ENCODE measurements at regions not wholly inside any gene's neighbourhood (a gene's known extent, or its start where the extent isn't known, plus 50 kb on each side); places are given as distances from the start of the nearest gene placed in this dataset.

GRCh38 chr1:37085393-37085792 is 51.1 kb upstream of the GRIK3 start:
- DNase-seq (no peak), ATAC-seq (no peak)
- 53% methylated on average over 6 of the region's 6 CpGs for WGBS
- H3K4me3 ChIP-seq (ENCODE audit: low read length), result no peak overlapping the region
- intact Hi-C loops (cut with DNase I), result no loop called here
- H3K27ac ChIP-seq (ENCODE audit: low read length), result no peak overlapping the region
- H3K4me1 ChIP-seq (ENCODE audit: control insufficient read depth, insufficient read depth, low read length), result no peaks in the 10 kb centered on the region
- no peaks in the 10 kb centered on the region for H3K9me3 ChIP-seq (ENCODE audit: control insufficient read depth, low read length)
- no peaks in the 10 kb centered on the region for H3K27me3 ChIP-seq (ENCODE audit: control insufficient read depth, insufficient read depth)

DNA sequence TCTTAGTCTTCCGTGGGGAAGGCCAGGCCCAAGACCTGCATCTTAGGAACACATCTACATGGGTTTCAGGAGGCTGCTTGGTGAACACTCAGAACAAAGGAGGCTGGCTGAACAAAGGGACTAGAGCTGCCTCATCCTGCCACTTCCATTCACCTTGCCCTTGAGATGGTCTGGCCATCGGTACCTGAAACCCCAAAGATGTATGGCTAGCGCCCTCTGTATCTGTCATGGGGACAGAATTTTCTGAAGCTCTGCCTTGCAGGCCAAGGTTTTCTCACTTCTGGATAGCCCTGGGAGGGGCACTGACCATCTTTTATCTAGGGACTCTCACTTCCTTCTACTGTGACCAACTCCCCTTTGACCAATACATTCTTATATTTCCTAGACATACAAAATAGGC is 55.4 kb upstream of the GRIK3 start:
- intact Hi-C loops (cut with DNase I), result no loop called here
- Histone ChIP-seq H3K27me3 (ENCODE audit: control insufficient read depth, insufficient read depth) (no peaks in the 10 kb centered on the region), H3K27ac (ENCODE audit: low read length) (no peak overlapping the region), H3K4me1 (ENCODE audit: control insufficient read depth, insufficient read depth, low read length) (no peaks in the 10 kb centered on the region), H3K4me3 (ENCODE audit: low read length) (no peak overlapping the region), H3K9me3 (ENCODE audit: control insufficient read depth, low read length) (no peaks in the 10 kb centered on the region)
- 73% methylated on average over 3 of the region's 3 CpGs for WGBS
- ATAC-seq (no peak), DNase-seq (no peak)

- Histone ChIP-seq H3K4me1 (ENCODE audit: control insufficient read depth, insufficient read depth, low read length) (no peaks in the 10 kb centered on the region), H3K27me3 (ENCODE audit: control insufficient read depth, insufficient read depth) (no peaks in the 10 kb centered on the region), H3K27ac (ENCODE audit: low read length) (no peak overlapping the region), H3K4me3 (ENCODE audit: low read length) (no peak overlapping the region), H3K9me3 (ENCODE audit: control insufficient read depth, low read length) (no peaks in the 10 kb centered on the region)
- WGBS, result 92% methylated on average over 2 of the region's 2 CpGs
- DNase-seq (no peak), ATAC-seq (no peak)
- intact Hi-C loops (cut with DNase I), result no loop called here
Observed at GRCh38 chr1:37090671-37091070, 56.4 kb upstream of the GRIK3 start.

DNA sequence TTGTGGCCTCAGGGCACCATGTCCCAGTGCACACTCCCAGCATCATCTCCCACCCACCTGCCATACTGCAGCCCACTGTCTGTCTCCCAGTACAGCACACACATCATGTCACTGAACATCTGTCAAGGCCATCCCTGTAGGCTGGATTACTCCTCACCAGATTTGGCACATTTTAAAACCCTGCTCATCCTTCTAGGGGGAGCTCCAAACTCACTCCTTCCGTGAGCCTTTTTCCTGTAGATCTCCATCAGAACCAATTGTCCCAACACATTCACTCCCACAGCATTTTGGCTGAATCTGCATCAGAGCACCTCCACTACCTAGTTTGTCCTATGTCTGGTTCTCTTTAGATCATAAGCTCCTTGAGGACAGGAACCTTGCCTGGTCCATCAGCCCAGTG is 58.6 kb upstream of the GRIK3 start:
- ATAC-seq, result no peak
- WGBS, result 67% methylated on average over 1 of the region's 1 CpG
- Histone ChIP-seq H3K9me3 (ENCODE audit: control insufficient read depth, low read length) (no peaks in the 10 kb centered on the region), H3K4me1 (ENCODE audit: control insufficient read depth, insufficient read depth, low read length) (no peaks in the 10 kb centered on the region), H3K27ac (ENCODE audit: low read length) (no peak overlapping the region), H3K27me3 (ENCODE audit: control insufficient read depth, insufficient read depth) (no peaks in the 10 kb centered on the region), H3K4me3 (ENCODE audit: low read length) (no peak overlapping the region)
- intact Hi-C loops (cut with DNase I), result no loop called here
- no peak for DNase-seq

- Histone ChIP-seq H3K27ac (ENCODE audit: low read length) (no peak overlapping the region), H3K9me3 (ENCODE audit: control insufficient read depth, low read length) (no peaks in the 10 kb centered on the region), H3K4me3 (ENCODE audit: low read length) (no peak overlapping the region), H3K27me3 (ENCODE audit: control insufficient read depth, insufficient read depth) (no peaks in the 10 kb centered on the region), H3K4me1 (ENCODE audit: control insufficient read depth, insufficient read depth, low read length) (no peaks in the 10 kb centered on the region)
- intact Hi-C loops (cut with DNase I), result no loop called here
- ATAC-seq (no peak), DNase-seq (no peak)
- WGBS, result 44% methylated on average over 6 of the region's 6 CpGs
Observed at GRCh38 chr1:37094302-37094701, 60.0 kb upstream of the GRIK3 start.

- DNase-seq (no peak), ATAC-seq (no peak)
- intact Hi-C loops (cut with DNase I), result no loop called here
- H3K4me3 ChIP-seq (ENCODE audit: low read length), result no peak overlapping the region
- WGBS, result 70% methylated on average over 6 of the region's 6 CpGs
- no peak overlapping the region for H3K27ac ChIP-seq (ENCODE audit: low read length)
- no peaks in the 10 kb centered on the region for H3K4me1 ChIP-seq (ENCODE audit: control insufficient read depth, insufficient read depth, low read length)
- no peaks in the 10 kb centered on the region for H3K9me3 ChIP-seq (ENCODE audit: control insufficient read depth, low read length)
- H3K27me3 ChIP-seq (ENCODE audit: control insufficient read depth, insufficient read depth), result no peaks in the 10 kb centered on the region
Observed at GRCh38 chr1:37096523-37096922, 62.2 kb upstream of the GRIK3 start.

GRCh38 chr1:37097731-37098130 is 63.4 kb upstream of the GRIK3 start:
- intact Hi-C loops (cut with DNase I), result no loop called here
- ATAC-seq (no peak), DNase-seq (no peak)
- H3K4me1 ChIP-seq (ENCODE audit: control insufficient read depth, insufficient read depth, low read length), result no peaks in the 10 kb centered on the region
- no peaks in the 10 kb centered on the region for H3K9me3 ChIP-seq (ENCODE audit: control insufficient read depth, low read length)
- no peak overlapping the region for H3K4me3 ChIP-seq (ENCODE audit: low read length)
- no peaks in the 10 kb centered on the region for H3K27me3 ChIP-seq (ENCODE audit: control insufficient read depth, insufficient read depth)
- WGBS, result 72% methylated on average over 7 of the region's 7 CpGs
- no peak overlapping the region for H3K27ac ChIP-seq (ENCODE audit: low read length)

DNA sequence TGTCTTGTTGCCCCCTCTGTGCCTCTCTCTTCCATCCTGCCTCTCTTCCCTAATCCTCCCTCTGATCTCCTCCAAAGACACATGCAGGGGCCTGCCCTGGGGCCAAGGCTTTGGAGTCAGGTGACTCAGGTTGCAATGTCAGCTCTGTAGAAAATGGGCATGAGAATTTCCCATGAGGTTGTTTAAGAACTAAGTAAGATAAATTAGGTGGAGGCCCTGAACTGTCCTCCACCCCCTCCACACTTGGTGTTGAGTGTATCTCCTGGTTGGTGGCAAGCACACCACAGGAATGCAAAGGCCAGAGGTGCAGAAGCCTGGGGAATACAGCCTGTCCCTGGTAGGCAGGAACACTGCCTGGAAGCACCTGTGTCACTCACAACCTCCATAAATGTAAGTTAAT is 63.9 kb upstream of the GRIK3 start:
- intact Hi-C loops (cut with DNase I), result no loop called here
- Histone ChIP-seq H3K9me3 (ENCODE audit: control insufficient read depth, low read length) (no peaks in the 10 kb centered on the region), H3K27me3 (ENCODE audit: control insufficient read depth, insufficient read depth) (no peaks in the 10 kb centered on the region), H3K27ac (ENCODE audit: low read length) (no peak overlapping the region), H3K4me3 (ENCODE audit: low read length) (no peak overlapping the region), H3K4me1 (ENCODE audit: control insufficient read depth, insufficient read depth, low read length) (no peaks in the 10 kb centered on the region)
- no peak for ATAC-seq
- DNase-seq, result no peak

DNA sequence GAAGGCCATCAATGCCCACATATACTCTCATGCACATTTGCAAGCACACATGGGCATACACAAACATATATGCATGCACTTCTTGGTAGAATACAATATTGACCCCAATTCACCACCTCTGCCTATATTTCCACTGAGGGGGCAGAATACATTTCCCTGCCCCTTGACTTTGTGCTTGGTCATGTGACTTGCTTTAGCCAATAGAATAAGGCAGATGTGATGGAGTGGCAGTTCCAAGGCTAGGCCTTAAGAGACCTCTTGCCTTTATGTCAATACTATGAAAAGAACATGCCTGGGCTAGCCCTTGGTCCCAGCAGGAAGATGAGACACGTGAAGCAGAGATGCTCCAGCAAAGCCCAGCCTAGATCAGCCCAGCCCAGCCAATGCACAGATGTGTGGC is 66.0 kb upstream of the GRIK3 start:
- Histone ChIP-seq H3K4me1 (ENCODE audit: control insufficient read depth, insufficient read depth, low read length) (no peaks in the 10 kb centered on the region), H3K27ac (ENCODE audit: low read length) (no peak overlapping the region), H3K27me3 (ENCODE audit: control insufficient read depth, insufficient read depth) (no peaks in the 10 kb centered on the region), H3K9me3 (ENCODE audit: control insufficient read depth, low read length) (no peaks in the 10 kb centered on the region), H3K4me3 (ENCODE audit: low read length) (no peak overlapping the region)
- no peak for ATAC-seq
- 44% methylated on average over 1 of the region's 1 CpG for WGBS
- DNase-seq, result no peak
- intact Hi-C loops (cut with DNase I), result no loop called here

DNA sequence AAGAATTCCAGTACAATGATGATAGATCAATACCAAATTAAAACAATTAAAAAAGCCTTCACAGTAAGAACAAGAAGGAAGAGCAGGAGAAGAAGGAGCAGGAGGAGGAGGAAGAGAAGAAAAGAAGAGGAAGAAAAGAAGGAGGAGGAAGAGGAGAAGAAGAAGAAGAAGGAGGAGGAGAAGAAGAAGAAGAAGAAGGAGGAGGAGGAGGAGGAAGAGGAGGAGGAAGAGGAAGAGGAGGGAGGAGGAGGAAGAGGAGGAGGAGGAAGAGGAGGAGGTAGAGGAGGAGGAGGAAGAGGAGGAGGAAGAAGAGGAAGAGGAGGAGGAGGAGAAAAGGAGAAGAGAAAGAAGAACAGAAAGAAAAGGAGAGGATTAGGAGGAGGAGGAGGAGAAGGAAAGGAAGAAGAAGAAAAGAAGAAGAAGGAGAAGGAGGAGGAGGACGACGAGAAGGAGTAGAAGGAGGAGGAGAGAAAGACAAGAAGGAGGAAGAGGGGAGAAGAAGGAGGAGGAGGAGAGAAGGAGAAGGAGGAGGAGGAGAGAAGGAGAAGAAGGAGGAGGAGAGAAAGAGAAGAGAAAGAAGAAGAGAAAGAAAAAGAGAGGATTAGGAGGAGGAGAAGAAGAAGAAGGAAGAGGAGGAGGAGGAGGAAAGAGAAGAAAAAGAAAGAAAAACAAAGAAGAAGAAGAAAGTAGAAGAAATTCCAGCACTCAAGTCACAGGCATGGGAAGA is 68.5 kb upstream of the GRIK3 start:
- 84% methylated on average over 2 of the region's 2 CpGs for WGBS
- DNase-seq (no peak), ATAC-seq (no peak)

DNA sequence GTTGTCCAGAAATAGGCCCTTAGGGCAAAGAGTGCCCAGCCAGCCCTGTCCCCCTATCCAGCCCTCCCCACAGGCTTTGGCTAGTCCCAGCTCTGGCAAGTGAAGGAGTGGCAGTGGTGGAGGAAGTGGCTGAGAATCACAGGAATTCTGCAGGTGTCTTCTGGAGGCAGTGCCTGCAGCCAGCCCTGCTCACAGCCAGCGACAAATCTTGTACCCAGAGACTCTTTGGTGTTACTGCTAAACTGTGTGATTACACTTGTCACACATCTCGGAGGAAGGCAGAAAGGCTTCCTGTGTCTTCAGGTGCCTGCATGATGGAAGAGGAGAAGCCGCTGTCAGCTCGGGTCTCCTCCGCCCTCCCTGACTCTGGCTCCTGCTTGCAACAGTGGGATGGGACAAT is 71.6 kb upstream of the GRIK3 start:
- 72% methylated on average over 5 of the region's 5 CpGs for WGBS
- no peaks in the 10 kb centered on the region for H3K27me3 ChIP-seq (ENCODE audit: control insufficient read depth, insufficient read depth)
- H3K9me3 ChIP-seq (ENCODE audit: control insufficient read depth, low read length), result no peaks in the 10 kb centered on the region
- H3K4me3 ChIP-seq (ENCODE audit: low read length), result no peak overlapping the region
- intact Hi-C loops (cut with DNase I), result no loop called here
- no peak overlapping the region for H3K27ac ChIP-seq (ENCODE audit: low read length)
- ATAC-seq, result no peak
- no peak for DNase-seq
- peaks cover 4% of the 10 kb centered on the region for H3K4me1 ChIP-seq (ENCODE audit: control insufficient read depth, insufficient read depth, low read length)

More for the DNA sequence above, 68.5 kb upstream of the GRIK3 start:
- Histone ChIP-seq H3K27ac (ENCODE audit: low read length) (no peak overlapping the region), H3K9me3 (ENCODE audit: control insufficient read depth, low read length) (no peaks in the 10 kb centered on the region), H3K27me3 (ENCODE audit: control insufficient read depth, insufficient read depth) (no peaks in the 10 kb centered on the region), H3K4me1 (ENCODE audit: control insufficient read depth, insufficient read depth, low read length) (no peaks in the 10 kb centered on the region), H3K4me3 (ENCODE audit: low read length) (no peak overlapping the region)
- intact Hi-C loops (cut with DNase I), result no loop called here

Data from right cardiac atrium (tissue), 5 donors.